Neural progenitor cell (in vitro differentiated cells): ENCODE measurements at regions not wholly inside any gene's neighbourhood (a gene's known extent, or its start where the extent isn't known, plus 50 kb on each side); places are given as distances from the start of the nearest gene placed in this dataset.

Source experiments
- DNase-seq: peaks from one replicate; pipeline ENCODE4 v3.0.0-alpha.2; 2016; ENCODE audit warnings: low spot score
- H2AFZ ChIP-seq: fragments of 200-600 bp; sonication (generic); replicated peaks from 2 replicates; pipeline ENCODE4 v1.6.1; 2016; ENCODE audit warnings: antibody characterized with exemption
- H3F3A ChIP-seq: fragments of 200-600 bp; sonication (generic); 2 replicates; pipeline ENCODE4 v1.6.1; 2016; ENCODE audit warnings: antibody characterized with exemption, low read depth
- H3K27ac ChIP-seq: fragments of 200-600 bp; sonication (generic); 2 replicates; pipeline ENCODE4 v1.5.1; 2016; ENCODE audit warnings: mild to moderate bottlenecking
- H3K27me3 ChIP-seq: fragments of 200-600 bp; sonication (generic); 2 replicates; pipeline ENCODE4 v1.6.1; 2016; ENCODE audit warnings: mild to moderate bottlenecking, moderate library complexity
- H3K36me3 ChIP-seq: fragments of 200-600 bp; sonication (generic); 2 replicates; pipeline ENCODE4 v1.5.1; 2016
- H3K4me1 ChIP-seq: fragments of 200-600 bp; sonication (generic); 2 replicates; pipeline ENCODE4 v1.6.1; 2016; ENCODE audit warnings: mixed run types
- H3K4me2 ChIP-seq: fragments of 200-600 bp; sonication (generic); 2 replicates; pipeline ENCODE4 v1.6.1; 2016
- H3K4me3 ChIP-seq: fragments of 200-600 bp; sonication (generic); 2 replicates; pipeline ENCODE4 v1.5.1; 2016
- H3K79me2 ChIP-seq: fragments of 200-600 bp; sonication (generic); 2 replicates; pipeline ENCODE4 v1.6.1; 2016; ENCODE audit warnings: low read depth
- H3K9ac ChIP-seq: fragments of 200-600 bp; sonication (generic); 2 replicates; pipeline ENCODE4 v1.6.1; 2016
- H3K9me3 ChIP-seq: fragments of 200-600 bp; sonication (generic); 2 replicates; pipeline ENCODE4 v1.5.1; 2016; ENCODE audit warnings: low read depth
- H4K20me1 ChIP-seq: fragments of 200-600 bp; sonication (generic); 2 replicates; pipeline ENCODE4 v1.6.1; 2016; ENCODE audit warnings: low read depth
- H3K27ac Mint-ChIP-seq: 3 replicates; pipeline ENCODE4 v1.8.0; 2021; ENCODE audit warnings: mixed read lengths
- H3K27me3 Mint-ChIP-seq: 2 replicates; pipeline ENCODE4 v1.8.0; 2022; ENCODE audit warnings: low read depth, mild to moderate bottlenecking, inconsistent platforms, moderate library complexity, mixed read lengths; ENCODE audit not compliant: insufficient read depth
- H3K36me3 Mint-ChIP-seq: 3 replicates; pipeline ENCODE4 v1.8.0; 2021; ENCODE audit warnings: mixed read lengths
- H3K4me1 Mint-ChIP-seq: 3 replicates; pipeline ENCODE4 v1.8.0; 2021; ENCODE audit warnings: mixed read lengths
- H3K4me3 Mint-ChIP-seq: 3 replicates; pipeline ENCODE4 v1.8.0; 2021; ENCODE audit warnings: mild to moderate bottlenecking, moderate library complexity, mixed read lengths
- H3K9me3 Mint-ChIP-seq: 3 replicates; pipeline ENCODE4 v1.8.0; 2020; ENCODE audit warnings: mixed read lengths
- CTCF ChIP-seq: fragments of 200-600 bp; sonication (generic); IDR thresholded peaks from 2 replicates; pipeline ENCODE4 v1.5.1; 2017; ENCODE audit warnings: antibody characterized with exemption, mild to moderate bottlenecking
- EZH2 ChIP-seq: fragments of 200-600 bp; sonication (generic); IDR thresholded peaks from 2 replicates; pipeline ENCODE4 v1.6.1; 2017; ENCODE audit warnings: antibody characterized with exemption, mild to moderate bottlenecking, moderate library complexity
- EZH2phosphoT487 ChIP-seq: fragments of 200-600 bp; sonication (generic); IDR thresholded peaks from 2 replicates; pipeline ENCODE4 v1.6.1; 2017; ENCODE audit warnings: antibody characterized with exemption

GRCh38 chr7:136056651-136057231 lies 79.6 kb upstream of the MTPN start:
- Mint-ChIP-seq H3K9me3 (no peaks in the 10 kb centered on the region), H3K36me3 (no peaks in the 10 kb centered on the region), H3K4me3 (no peak overlapping the region), H3K27me3 (no peaks in the 10 kb centered on the region), H3K4me1 (peaks cover 19% of the 10 kb centered on the region), H3K27ac (no peak overlapping the region)
- no peaks in the 10 kb centered on the region for H3K79me2 ChIP-seq
- no peak overlapping the region for H3K4me2 ChIP-seq
- H3K9me3 ChIP-seq = no peaks in the 10 kb centered on the region
- H2AFZ ChIP-seq = no peak overlapping the region
- peaks cover 11% of the 10 kb centered on the region for H3K4me1 ChIP-seq
- TF ChIP-seq EZH2 (no peak), EZH2phosphoT487 (no peak), CTCF (no peak)
- H3K9ac ChIP-seq = no peak overlapping the region
- H4K20me1 ChIP-seq = no peaks in the 10 kb centered on the region
- H3K36me3 ChIP-seq = no peaks in the 10 kb centered on the region
- DNase-seq = no peak
- no peaks in the 10 kb centered on the region for H3F3A ChIP-seq
- no peak overlapping the region for H3K27ac ChIP-seq
- H3K27me3 ChIP-seq = no peaks in the 10 kb centered on the region
- no peak overlapping the region for H3K4me3 ChIP-seq

- peaks cover 11% of the 10 kb centered on the region for H3K4me1 ChIP-seq
- H4K20me1 ChIP-seq = no peaks in the 10 kb centered on the region
- no peak overlapping the region for H3K9ac ChIP-seq
- H3K27me3 Mint-ChIP-seq = no peaks in the 10 kb centered on the region
- H3K27ac Mint-ChIP-seq = no peak overlapping the region
- H3K9me3 Mint-ChIP-seq = no peaks in the 10 kb centered on the region
- H3K4me3 Mint-ChIP-seq = no peak overlapping the region
- DNase-seq = no peak
- no peaks in the 10 kb centered on the region for H3K27me3 ChIP-seq
- H3K4me3 ChIP-seq = no peak overlapping the region
- no peaks in the 10 kb centered on the region for H3K9me3 ChIP-seq
- no peaks in the 10 kb centered on the region for H3K36me3 Mint-ChIP-seq
- H3K4me1 Mint-ChIP-seq = peaks cover 19% of the 10 kb centered on the region
- H3F3A ChIP-seq = no peaks in the 10 kb centered on the region
- H3K36me3 ChIP-seq = no peaks in the 10 kb centered on the region
- no peaks in the 10 kb centered on the region for H3K79me2 ChIP-seq
- H3K4me2 ChIP-seq = no peak overlapping the region
- H2AFZ ChIP-seq = no peak overlapping the region
- H3K27ac ChIP-seq = no peak overlapping the region
- TF ChIP-seq EZH2phosphoT487 (no peak), CTCF (no peak), EZH2 (no peak)
Observed at GRCh38 chr7:136055266-136055665, 78.1 kb upstream of the MTPN start.

GRCh38 chr7:136053689-136054485 lies 76.7 kb upstream of the MTPN start:
- H3F3A ChIP-seq = no peaks in the 10 kb centered on the region
- H3K36me3 Mint-ChIP-seq = no peaks in the 10 kb centered on the region
- no peaks in the 10 kb centered on the region for H3K27me3 ChIP-seq
- no peak overlapping the region for H3K4me2 ChIP-seq
- H3K36me3 ChIP-seq = no peaks in the 10 kb centered on the region
- H3K9ac ChIP-seq = no peak overlapping the region
- H3K4me3 ChIP-seq = no peak overlapping the region
- H2AFZ ChIP-seq = no peak overlapping the region
- no peak for TF ChIP-seq EZH2phosphoT487
- no peak for TF ChIP-seq CTCF
- TF ChIP-seq EZH2 = no peak
- H4K20me1 ChIP-seq = no peaks in the 10 kb centered on the region
- no peaks in the 10 kb centered on the region for H3K79me2 ChIP-seq
- peaks cover 9% of the 10 kb centered on the region for H3K4me1 ChIP-seq
- peaks cover 16% of the 10 kb centered on the region for H3K4me1 Mint-ChIP-seq
- H3K27me3 Mint-ChIP-seq = no peaks in the 10 kb centered on the region
- no peak for DNase-seq
- H3K27ac Mint-ChIP-seq = no peak overlapping the region
- H3K9me3 ChIP-seq = no peaks in the 10 kb centered on the region
- no peak overlapping the region for H3K27ac ChIP-seq
- H3K9me3 Mint-ChIP-seq = no peaks in the 10 kb centered on the region
- no peak overlapping the region for H3K4me3 Mint-ChIP-seq
